NCI-H2029 (cell line): ENCODE measurements at regions not wholly inside any gene's neighbourhood (a gene's known extent, or its start where the extent isn't known, plus 50 kb on each side); places are given as distances from the start of the nearest gene placed in this dataset.

ENCODE experiments used
- DNase-seq: peaks from one replicate; lab custom pipeline; 2025; lab: John Stamatoyannopoulos, UW

GRCh38 chr18:61082976-61083630 is 250.1 kb upstream of the CDH20 start:
- no peak for DNase-seq

- DNase-seq: no peak
These were observed 248.2 kb upstream of the CDH20 start for GRCh38 chr18:61085036-61085435.

GRCh38 chr18:61085761-61086160 is 247.5 kb upstream of the CDH20 start:
- DNase-seq: no peak

DNA sequence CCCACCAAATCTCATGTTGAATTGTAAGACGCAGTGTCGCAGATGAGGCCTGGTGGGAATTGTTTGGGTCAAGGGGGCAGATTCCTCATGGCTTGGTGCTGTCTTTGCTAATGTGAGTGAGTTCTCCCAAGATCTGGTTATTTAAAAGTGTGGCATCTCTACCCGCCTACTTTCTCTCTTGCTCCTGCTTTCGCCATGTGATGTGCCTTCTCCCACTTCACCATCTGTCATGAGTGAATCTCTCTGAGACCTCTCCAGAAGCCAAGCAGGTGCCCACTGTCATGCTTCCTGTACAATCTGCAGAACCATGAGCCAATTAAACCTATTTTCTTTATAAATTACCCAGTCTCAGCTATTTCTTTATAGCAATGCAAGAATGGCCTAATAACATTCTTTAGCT is 246.6 kb upstream of the CDH20 start:
- no peak for DNase-seq

DNA sequence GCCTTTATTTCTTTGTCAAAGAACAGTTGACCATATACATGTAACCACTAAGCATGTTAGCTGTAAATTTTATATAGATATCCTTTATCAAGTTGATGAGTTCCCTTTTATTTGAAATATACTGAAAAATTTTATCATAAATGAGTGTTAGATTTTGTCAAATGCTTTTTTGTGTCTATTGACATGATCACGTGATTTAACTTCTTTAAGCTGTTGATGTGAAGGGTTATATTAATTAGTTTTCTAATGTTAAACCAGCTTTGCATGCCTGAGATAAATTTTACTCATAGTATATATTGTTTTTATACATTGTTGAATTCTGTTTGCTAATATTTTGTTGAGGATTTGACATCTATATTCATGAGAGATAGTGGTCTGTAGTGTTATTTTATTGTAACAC is 241.9 kb upstream of the CDH20 start:
- DNase-seq: no peak

DNA sequence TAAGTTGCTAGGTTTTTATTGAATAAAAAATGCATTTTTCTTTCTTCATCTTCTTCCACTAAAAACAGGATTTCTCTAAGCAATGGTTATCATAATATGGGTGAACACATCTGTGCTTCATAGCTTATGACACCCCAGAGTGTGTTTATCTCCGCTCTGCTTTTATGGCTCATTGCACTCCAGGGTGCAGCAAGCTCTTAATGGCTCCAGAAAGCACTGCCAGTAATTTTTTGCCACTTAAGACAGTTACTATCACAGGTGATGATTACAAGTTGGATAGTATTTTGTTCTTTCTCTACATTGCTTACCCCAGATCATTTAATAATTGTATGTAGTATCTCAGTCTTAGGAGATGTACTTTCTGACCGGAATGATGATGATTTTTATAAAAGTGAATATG is 239.3 kb upstream of the CDH20 start:
- DNase-seq: no peak

- no peak for DNase-seq
These were observed 237.0 kb upstream of the CDH20 start for GRCh38 chr18:61096226-61096625.

DNA sequence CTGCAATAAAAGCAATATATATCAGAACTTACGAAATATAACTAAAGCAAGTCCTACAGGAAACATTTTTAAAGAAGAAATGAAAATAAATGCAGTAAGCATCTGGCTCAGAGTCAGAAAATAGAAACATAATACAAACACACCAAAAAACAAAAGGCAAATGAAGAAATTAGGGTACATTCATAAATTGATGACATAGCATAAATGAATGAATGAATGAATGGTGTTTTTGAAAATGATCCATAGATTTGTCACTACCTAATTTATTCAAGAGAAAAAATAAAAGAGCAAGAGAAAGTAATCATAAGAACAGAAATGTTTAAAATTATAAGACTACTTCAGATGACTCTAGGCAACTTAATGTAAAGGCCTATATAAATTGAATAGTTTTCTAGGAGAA is 226.1 kb upstream of the CDH20 start:
- DNase-seq: no peak

- DNase-seq: no peak
These were observed 224.5 kb upstream of the CDH20 start for GRCh38 chr18:61108706-61109105.

GRCh38 chr18:61123309-61123708 is 209.9 kb upstream of the CDH20 start:
- DNase-seq: no peak

DNA sequence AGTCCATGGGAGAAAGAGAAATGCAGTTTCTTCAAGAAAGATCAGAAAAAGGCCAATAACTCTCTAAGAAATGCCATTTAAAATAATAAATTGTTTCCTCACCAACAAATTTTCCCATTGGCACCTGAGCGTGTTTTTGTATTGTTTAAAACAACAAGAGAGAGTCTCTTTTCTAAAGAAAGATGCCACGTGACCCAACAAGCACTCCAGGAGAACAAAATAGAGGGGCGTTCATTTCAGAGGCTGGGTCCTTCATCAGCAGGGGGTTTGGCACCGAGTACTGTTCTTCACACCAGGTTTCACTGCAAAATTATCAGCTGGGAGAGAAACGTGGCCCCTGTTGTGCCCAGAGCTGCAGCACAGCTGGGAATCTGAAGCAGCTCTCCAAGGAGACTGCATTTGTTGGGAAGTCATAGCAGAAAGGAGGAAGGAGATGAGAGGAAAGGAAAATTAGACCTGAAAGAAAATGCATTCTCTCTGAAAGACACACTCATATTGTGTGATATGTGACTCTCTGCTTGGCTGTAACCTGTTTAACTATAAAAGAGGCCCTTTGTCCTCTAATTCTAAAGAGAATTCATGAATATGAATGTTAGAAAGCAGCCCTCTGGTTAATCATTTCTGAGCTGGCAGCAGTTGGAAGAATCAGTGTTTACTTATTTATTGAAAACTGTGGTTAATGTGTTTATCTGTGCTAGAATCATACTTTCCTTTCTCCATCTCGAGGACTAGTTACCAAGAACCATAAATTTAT is 205.3 kb upstream of the CDH20 start:
- DNase-seq: no peak

GRCh38 chr18:61129001-61129400 is 204.2 kb upstream of the CDH20 start:
- no peak for DNase-seq

DNA sequence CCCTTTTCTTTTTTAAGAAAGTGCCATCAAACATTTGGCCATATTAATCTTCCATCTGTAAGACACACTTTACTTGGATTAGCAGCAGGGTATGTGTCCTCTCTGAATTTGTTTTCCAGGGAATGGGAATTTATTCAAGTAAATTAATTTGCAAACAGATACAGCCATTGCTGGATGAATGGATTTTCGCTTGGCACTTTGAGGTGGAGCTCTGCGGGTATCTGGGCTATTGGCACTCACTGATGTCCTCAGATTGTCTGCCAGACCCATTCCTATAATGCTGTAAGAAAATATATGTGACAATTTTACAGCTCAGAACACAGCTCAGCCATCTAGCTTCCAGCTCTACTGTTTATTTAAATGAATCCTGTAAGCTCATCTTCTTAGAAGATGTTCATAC is 201.2 kb upstream of the CDH20 start:
- DNase-seq: no peak

- DNase-seq: no peak
These were observed 199.4 kb upstream of the CDH20 start for GRCh38 chr18:61133783-61134182.

GRCh38 chr18:61136711-61137251 is 196.4 kb upstream of the CDH20 start:
- DNase-seq: no peak

- no peak for DNase-seq
These were observed 191.5 kb upstream of the CDH20 start for GRCh38 chr18:61141691-61142090.

GRCh38 chr18:61148322-61148721 is 184.9 kb upstream of the CDH20 start:
- no peak for DNase-seq

- DNase-seq: no peak
These were observed 183.4 kb upstream of the CDH20 start for GRCh38 chr18:61149786-61150185.

DNA sequence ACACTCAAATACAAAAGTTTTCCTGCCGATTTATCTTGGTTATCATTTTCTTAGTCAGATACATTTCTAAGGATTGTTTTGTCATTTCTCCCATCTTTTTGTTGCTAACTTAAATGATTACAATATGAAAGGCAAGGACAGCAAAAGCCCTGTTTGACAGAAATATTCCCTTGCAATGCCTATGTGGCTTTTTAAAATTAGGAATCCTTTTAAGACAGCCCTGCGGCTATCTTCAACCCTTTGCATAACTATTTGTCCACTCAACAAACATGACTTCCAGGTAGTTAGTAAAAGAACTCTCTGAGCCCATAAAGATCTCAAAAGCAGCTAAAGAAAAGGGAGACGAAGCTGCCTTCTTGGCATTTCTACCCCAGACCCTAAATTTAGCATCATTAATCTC is 179.7 kb upstream of the CDH20 start:
- DNase-seq: no peak

GRCh38 chr18:61154866-61155265 is 178.4 kb upstream of the CDH20 start:
- DNase-seq: no peak

DNA sequence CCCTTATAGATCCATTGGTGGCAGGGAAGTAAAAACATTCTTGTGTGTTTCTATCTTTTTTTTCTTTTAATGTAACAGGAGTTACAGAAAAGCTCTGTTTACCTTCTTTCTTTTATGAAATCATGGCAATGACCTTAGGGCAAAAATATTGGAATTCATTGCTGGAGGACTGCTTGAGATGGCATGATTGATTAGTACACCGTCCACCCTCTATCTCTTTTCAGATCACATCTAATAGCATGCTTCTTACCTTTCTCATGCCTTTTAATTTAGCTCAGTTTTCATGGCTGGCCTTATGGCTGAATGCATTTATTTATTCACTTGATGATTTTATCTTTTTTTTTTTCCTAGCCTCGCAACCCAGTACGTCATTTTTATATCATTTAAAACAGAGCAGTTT is 177.6 kb upstream of the CDH20 start:
- DNase-seq: no peak

GRCh38 chr18:61157451-61157850 is 175.8 kb upstream of the CDH20 start:
- DNase-seq: no peak

DNA sequence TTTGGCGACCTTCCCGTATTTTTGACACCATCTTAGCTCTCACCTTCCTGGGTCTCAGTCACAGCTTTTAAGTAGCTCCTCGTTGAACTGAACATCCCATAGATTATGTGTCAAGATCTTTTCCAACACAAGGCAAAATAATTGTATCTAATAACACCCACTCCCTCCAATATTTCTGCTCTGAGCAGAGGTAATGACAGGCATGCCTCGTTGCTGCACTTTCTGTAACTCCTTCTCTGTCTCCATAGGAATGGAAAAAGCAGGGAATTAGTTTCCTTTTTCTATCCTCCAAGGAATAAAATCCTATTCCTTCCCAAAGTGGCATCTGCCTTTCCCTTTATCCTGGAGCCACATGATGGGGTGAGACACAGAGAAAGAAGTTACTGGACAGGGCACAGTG is 174.0 kb upstream of the CDH20 start:
- no peak for DNase-seq

- no peak for DNase-seq
These were observed 168.9 kb upstream of the CDH20 start for GRCh38 chr18:61164321-61164720.
